Kidney (tissue), 13 donors: ENCODE measurements at regions not wholly inside any gene's neighbourhood (a gene's known extent, or its start where the extent isn't known, plus 50 kb on each side); places are given as distances from the start of the nearest gene placed in this dataset.

ENCODE experiments used
- DNase-seq, 5 donors: peaks; one replicate each; pipeline ENCODE4 v3.0.0-alpha.2; 2013 to 2020
- FAIRE-seq: peaks from 2 replicates; lab custom pipeline; 2012; peaks lifted over from hg19 to GRCh38; lab: Jason Lieb, UNC
- H3K27ac ChIP-seq, 2 donors: one replicate each; pipeline ENCODE4 v1.7.0; 2013; ENCODE audit warnings: low read depth in 2 of 2, low read length in 2 of 2, inconsistent platforms in 1 of 2
- H3K27me3 ChIP-seq: one replicate; pipeline ENCODE4 v1.7.1; 2013; ENCODE audit warnings: low read length, inconsistent platforms; ENCODE audit not compliant: control insufficient read depth, insufficient read depth
- H3K36me3 ChIP-seq, 3 donors: one replicate each; pipeline versions ENCODE4 v1.7.0 to v1.7.1; 2013; ENCODE audit warnings: low read length in 3 of 3, control low read depth in 1 of 3, inconsistent platforms in 1 of 3; ENCODE audit not compliant: insufficient read depth in 3 of 3, control insufficient read depth in 2 of 3
- H3K4me1 ChIP-seq, 3 donors: one replicate each; pipeline versions ENCODE4 v1.7.0 to v1.7.1; 2013; ENCODE audit warnings: low read length in 3 of 3, inconsistent platforms in 1 of 3, low read depth in 1 of 3; ENCODE audit not compliant: control insufficient read depth in 2 of 3, insufficient read depth in 2 of 3
- H3K4me3 ChIP-seq, 3 donors: one replicate each; pipeline versions ENCODE4 v1.7.0 to v1.8.1; 2013; ENCODE audit warnings: low read length in 3 of 3, control low read depth in 1 of 3, inconsistent platforms in 1 of 3
- H3K9ac ChIP-seq, 3 donors: one replicate each; pipeline versions ENCODE4 v1.7.0 to v1.7.1; 2013; ENCODE audit warnings: low read length in 3 of 3, control low read depth in 1 of 3, inconsistent platforms in 1 of 3
- H3K9me3 ChIP-seq, 3 donors: one replicate each; pipeline versions ENCODE4 v1.7.0 to v1.7.1; 2013; ENCODE audit warnings: low read length in 3 of 3, control low read depth in 1 of 3, inconsistent platforms in 1 of 3; ENCODE audit not compliant: control insufficient read depth in 2 of 3, insufficient read depth in 1 of 3
- intact Hi-C: fragments of 100-400 bp; cut with DNase I; formaldehyde crosslinking; loops from one replicate; pipeline ENCODE4 v1.11.1; 2022
- TF ChIP-seq, protein P1 (sequence below): IDR thresholded peaks from 3 replicates; pipeline ENCODE4 v1.5.1; 2012; ENCODE audit warnings: mild to moderate bottlenecking, moderate library complexity, borderline replicate concordance; ENCODE audit not compliant: insufficient read depth; ENCODE audit errors: extremely low read depth
- donor health status: control.
- donor health status: control.
- donor health status: control.
- donor health status: control.
- donor health status: control.
- donor health status: DM: yes; HTN: yes; CAD: no.
- donor health status: Normal renal cell carcinoma (clear cell type).

DNA sequence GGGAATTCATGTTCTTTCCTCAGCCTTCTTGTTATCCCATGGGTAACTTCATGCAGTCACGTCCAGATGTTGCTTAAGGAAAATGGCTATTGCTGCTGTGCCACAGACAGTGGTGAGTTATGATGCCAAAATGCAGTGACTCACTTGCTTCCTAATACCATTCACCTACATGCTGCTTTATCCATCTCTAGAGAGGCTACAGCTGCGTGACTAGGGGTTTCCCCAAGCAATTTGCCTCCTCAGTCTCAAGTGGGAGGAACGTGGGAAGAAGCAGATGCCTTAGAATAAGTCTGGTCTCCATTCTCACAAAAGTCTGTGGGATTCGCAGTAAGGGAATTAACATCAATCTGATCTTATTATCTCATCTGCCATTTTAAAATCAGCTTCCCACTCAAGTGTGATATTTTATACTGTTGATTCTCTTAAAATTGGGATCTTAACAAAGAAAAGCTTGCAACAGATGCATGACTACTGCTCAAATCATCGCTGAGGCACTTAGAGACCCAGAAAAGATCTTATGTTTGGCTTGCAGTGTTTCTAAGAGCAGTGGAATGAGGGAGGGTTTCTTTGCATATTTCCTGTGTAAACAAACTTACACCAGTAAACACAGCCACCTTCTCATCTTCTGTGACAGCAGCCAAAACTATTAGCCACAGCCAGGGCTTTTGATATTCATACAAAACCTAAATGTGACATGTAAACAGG is 62.0 kb upstream of the ACP3 start:
- Histone ChIP-seq H3K4me1 (no peaks in the 10 kb centered on the region), H3K4me3 (no peak overlapping the region), H3K36me3 (no peaks in the 10 kb centered on the region), H3K27ac (no peak overlapping the region), H3K9me3 (no peaks in the 10 kb centered on the region), H3K9ac (no peak overlapping the region), H3K27me3 (no peaks in the 10 kb centered on the region)
- TF ChIP-seq, protein P1, sequence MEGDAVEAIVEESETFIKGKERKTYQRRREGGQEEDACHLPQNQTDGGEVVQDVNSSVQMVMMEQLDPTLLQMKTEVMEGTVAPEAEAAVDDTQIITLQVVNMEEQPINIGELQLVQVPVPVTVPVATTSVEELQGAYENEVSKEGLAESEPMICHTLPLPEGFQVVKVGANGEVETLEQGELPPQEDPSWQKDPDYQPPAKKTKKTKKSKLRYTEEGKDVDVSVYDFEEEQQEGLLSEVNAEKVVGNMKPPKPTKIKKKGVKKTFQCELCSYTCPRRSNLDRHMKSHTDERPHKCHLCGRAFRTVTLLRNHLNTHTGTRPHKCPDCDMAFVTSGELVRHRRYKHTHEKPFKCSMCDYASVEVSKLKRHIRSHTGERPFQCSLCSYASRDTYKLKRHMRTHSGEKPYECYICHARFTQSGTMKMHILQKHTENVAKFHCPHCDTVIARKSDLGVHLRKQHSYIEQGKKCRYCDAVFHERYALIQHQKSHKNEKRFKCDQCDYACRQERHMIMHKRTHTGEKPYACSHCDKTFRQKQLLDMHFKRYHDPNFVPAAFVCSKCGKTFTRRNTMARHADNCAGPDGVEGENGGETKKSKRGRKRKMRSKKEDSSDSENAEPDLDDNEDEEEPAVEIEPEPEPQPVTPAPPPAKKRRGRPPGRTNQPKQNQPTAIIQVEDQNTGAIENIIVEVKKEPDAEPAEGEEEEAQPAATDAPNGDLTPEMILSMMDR: no peak
- intact Hi-C loops: loop anchor here (10.0 kb wide), 1 partner anchor 90 kb away; no protein-coding TSS in a partner anchor
- DNase-seq (peak in 1 of 5 donors; percentile 17), FAIRE-seq (no peak)

DNA sequence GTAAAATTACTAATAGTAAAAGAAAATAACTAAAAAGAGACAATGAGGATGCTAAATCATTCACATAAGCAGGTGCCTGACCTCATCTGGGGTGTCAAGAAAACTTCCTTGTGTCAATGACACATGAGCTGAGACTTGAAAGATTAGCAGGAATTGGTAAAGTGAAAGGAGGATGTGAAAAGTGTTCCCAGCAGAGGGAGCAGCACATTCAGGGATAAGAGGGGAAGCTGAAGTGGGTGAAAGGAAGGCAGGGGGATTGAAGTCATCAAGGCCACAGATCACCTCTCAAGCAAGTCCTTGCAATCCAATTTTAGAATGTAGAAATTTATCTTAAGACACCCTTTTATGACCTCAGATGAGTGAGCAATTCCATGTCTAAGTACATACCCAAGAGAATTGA is 60.2 kb upstream of the ACP3 start:
- H3K9me3 ChIP-seq: no peaks in the 10 kb centered on the region
- intact Hi-C loops: loop anchor here (10.0 kb wide), 1 partner anchor 88 kb away; no protein-coding TSS in a partner anchor
- H3K27me3 ChIP-seq: no peaks in the 10 kb centered on the region
- H3K4me1 ChIP-seq: no peaks in the 10 kb centered on the region
- H3K36me3 ChIP-seq: no peaks in the 10 kb centered on the region
- FAIRE-seq (no peak), DNase-seq (peak in 4 of 5 donors; percentile 53 to 73 (median 66))
- H3K9ac ChIP-seq: no peak overlapping the region
- no peak overlapping the region for H3K27ac ChIP-seq
- no peak overlapping the region for H3K4me3 ChIP-seq
- TF ChIP-seq, protein P1: peak; percentile 21

DNA sequence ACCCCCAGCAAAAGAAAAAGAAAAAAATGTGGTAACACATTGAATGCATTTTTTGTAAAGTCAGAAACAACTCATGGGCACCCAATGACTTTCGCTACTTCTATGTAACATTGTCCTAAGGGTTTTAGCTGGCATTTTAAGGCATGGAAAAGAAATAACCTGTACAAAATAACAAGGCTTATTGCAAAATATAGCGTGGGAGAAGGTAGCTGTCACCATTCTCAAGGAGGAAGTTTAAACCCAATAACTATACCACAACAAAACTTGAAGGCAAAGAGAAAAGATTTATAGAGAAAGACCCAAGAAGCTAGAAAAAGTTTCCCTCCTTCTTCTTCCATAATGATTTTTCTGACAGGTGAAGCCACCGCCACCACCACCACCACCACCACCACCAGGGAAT is 55.7 kb upstream of the ACP3 start:
- intact Hi-C loops: no loop called here
- FAIRE-seq (no peak), DNase-seq (no peak)
- TF ChIP-seq, protein P1: no peak
- Histone ChIP-seq H3K9ac (no peak overlapping the region), H3K27ac (no peak overlapping the region), H3K9me3 (no peaks in the 10 kb centered on the region), H3K4me1 (no peaks in the 10 kb centered on the region), H3K4me3 (no peak overlapping the region), H3K27me3 (no peaks in the 10 kb centered on the region), H3K36me3 (no peaks in the 10 kb centered on the region)
